Fibroblast of the aortic adventitia (primary cell): ENCODE measurements at regions not wholly inside any gene's neighbourhood (a gene's known extent, or its start where the extent isn't known, plus 50 kb on each side); places are given as distances from the start of the nearest gene placed in this dataset.

Experiments
- DNase-seq: peaks from one replicate; pipeline ENCODE4 v3.0.0-alpha.2; 2010; ENCODE audit warnings: low read depth
- H3K4me3 ChIP-seq: 2 replicates; pipeline ENCODE4 v1.5.1; 2011; ENCODE audit warnings: low read depth, mild to moderate bottlenecking, control low read depth, low read length, moderate library complexity
- TF ChIP-seq, protein P1 (sequence below): IDR thresholded peaks from 2 replicates; pipeline ENCODE4 v1.5.1; 2011; ENCODE audit warnings: mild to moderate bottlenecking, low read length, control low read depth, inconsistent platforms; ENCODE audit not compliant: insufficient read depth

GRCh38 chr15:35863655-35864054 lies 317.7 kb upstream of the DPH6 start:
- H3K4me3 ChIP-seq = no peak overlapping the region
- TF ChIP-seq, protein P1, sequence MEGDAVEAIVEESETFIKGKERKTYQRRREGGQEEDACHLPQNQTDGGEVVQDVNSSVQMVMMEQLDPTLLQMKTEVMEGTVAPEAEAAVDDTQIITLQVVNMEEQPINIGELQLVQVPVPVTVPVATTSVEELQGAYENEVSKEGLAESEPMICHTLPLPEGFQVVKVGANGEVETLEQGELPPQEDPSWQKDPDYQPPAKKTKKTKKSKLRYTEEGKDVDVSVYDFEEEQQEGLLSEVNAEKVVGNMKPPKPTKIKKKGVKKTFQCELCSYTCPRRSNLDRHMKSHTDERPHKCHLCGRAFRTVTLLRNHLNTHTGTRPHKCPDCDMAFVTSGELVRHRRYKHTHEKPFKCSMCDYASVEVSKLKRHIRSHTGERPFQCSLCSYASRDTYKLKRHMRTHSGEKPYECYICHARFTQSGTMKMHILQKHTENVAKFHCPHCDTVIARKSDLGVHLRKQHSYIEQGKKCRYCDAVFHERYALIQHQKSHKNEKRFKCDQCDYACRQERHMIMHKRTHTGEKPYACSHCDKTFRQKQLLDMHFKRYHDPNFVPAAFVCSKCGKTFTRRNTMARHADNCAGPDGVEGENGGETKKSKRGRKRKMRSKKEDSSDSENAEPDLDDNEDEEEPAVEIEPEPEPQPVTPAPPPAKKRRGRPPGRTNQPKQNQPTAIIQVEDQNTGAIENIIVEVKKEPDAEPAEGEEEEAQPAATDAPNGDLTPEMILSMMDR = no peak
- DNase-seq = no peak

GRCh38 chr15:35867356-35867755 lies 321.4 kb upstream of the DPH6 start:
- TF ChIP-seq, protein P1 = no peak
- H3K4me3 ChIP-seq = no peak overlapping the region
- no peak for DNase-seq

GRCh38 chr15:35871282-35871681 lies 325.3 kb upstream of the DPH6 start:
- DNase-seq = no peak
- TF ChIP-seq, protein P1 = no peak
- H3K4me3 ChIP-seq = no peak overlapping the region

DNA sequence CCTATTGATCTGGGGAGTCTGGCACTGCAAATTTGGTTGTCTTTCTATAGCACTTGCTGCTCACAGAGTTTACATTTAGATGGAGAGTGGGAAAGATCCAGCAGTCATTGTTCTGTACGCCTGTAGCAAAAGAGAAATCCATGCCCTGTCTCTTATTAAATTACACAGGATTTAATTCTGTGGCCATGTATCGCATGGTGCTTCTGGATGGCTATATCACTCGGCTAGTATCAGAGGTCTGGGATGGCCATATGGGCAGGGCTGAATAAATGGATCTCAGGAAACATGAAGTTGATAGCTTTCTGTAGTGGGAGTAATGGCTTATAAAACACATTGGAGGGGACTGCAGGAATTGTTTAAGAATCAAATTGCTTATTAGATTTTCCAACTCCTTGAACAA lies 325.8 kb upstream of the DPH6 start:
- TF ChIP-seq, protein P1 = no peak
- DNase-seq = no peak
- H3K4me3 ChIP-seq = no peak overlapping the region

DNA sequence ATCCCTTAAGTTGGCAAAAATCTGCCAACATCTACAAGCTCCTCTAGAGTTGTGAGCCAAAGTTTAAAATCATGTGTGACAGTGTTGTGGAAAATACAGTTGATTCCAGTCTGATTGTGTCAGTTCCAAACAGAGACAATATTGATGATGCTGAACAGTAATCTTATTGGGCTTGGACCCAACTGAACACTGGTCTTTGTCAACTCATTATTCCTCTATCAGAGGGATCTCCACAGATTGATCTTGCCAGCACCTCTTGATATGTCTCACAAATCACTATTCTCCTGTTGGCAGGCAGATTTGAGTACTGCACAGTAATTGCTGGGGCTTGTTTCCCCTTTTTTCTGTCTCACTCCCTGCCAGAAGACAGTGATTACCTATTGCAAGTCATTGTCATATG lies 326.6 kb upstream of the DPH6 start:
- DNase-seq = no peak
- H3K4me3 ChIP-seq = no peak overlapping the region
- TF ChIP-seq, protein P1 = no peak

DNA sequence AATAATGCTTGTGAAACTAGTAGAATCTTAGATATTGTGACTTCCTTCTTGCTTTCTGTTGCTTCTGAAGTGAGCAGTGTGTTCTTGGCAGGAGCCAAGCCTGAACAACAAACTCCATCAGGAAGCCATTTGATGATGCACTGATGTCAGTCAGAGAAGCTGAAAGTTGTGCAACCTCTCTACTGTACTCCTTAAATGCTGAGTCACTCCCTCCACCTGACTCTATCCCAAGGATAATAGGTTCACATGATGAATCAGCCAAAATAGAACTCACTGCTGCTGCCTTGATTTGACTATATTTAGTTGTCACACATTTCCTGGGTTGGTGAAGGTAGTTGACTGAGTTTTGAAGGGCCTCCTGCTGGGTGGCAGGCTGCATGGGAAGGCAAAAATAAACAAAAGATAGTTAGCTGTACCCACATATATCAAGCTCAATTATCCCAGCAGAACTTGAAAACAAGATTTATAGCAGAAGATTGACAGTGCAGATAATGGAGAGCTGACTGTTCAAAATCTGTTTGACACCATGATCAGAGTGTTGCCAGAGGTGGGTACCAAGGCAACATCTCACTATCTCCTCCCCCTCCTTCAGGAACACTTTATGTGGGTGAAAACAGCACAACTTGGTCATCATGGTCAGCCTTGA lies 328.4 kb upstream of the DPH6 start:
- DNase-seq = peak; percentile 45
- TF ChIP-seq, protein P1 = no peak
- no peak overlapping the region for H3K4me3 ChIP-seq

DNA sequence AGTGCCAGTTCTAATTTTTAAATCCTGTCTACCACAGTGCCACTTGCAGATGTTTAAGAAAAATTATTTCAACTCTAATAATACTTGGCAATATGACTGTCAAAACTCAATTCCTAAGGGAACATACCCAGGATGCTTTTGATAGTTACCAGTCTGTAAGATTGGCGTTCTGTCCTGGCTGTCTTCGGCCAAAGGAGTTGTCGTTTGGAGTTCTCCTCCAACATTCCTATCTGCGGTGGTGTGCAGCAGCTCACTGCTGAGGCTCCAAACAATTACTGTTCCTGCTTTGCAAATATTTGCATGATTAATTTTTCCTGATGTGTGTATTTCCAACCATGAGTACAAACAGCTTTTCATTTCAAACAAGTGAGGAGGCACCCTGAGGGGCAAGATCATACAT lies 330.8 kb upstream of the DPH6 start:
- TF ChIP-seq, protein P1 = no peak
- H3K4me3 ChIP-seq = no peak overlapping the region
- DNase-seq = no peak
